ENCODE measurements at regions not wholly inside any gene's neighbourhood (a gene's known extent, or its start where the extent isn't known, plus 50 kb on each side); places are given as distances from the start of the nearest gene placed in this dataset.
A peak's percentile ranks its signal among the peaks of the same experiment; 100 is the strongest.
"Not testable (repeated sequence)": the region's sequence is repeated elsewhere in the genome, so short reads cannot be mapped to it uniquely, and the experiment has no call there.

DNA sequence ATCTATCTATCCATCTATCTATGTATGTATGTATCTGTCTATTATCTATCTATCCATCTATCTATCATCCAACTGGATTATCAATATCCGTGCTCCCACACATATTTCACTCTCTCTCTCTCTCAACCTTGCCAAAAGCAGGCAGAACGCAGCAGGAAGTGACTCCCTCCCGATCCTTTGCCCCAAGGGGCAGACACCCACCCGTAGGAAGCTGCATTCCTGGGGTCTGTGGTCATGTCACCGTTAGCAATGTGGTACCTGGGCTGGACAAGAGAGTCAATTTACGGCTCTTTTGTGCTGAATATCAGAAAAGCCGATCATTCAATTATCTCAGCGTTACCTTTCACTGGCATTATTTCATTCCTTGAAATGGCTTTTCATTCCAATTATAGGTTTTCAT is 119.6 kb upstream of the PPP2R3B start:
- TF ChIP-seq, protein P1, sequence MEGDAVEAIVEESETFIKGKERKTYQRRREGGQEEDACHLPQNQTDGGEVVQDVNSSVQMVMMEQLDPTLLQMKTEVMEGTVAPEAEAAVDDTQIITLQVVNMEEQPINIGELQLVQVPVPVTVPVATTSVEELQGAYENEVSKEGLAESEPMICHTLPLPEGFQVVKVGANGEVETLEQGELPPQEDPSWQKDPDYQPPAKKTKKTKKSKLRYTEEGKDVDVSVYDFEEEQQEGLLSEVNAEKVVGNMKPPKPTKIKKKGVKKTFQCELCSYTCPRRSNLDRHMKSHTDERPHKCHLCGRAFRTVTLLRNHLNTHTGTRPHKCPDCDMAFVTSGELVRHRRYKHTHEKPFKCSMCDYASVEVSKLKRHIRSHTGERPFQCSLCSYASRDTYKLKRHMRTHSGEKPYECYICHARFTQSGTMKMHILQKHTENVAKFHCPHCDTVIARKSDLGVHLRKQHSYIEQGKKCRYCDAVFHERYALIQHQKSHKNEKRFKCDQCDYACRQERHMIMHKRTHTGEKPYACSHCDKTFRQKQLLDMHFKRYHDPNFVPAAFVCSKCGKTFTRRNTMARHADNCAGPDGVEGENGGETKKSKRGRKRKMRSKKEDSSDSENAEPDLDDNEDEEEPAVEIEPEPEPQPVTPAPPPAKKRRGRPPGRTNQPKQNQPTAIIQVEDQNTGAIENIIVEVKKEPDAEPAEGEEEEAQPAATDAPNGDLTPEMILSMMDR (conservative IDR thresholded peaks at IDR 0.05; ENCODE audit: low read length): no peak
- no peak overlapping the region for H3K4me3 ChIP-seq (ENCODE audit: low read length)
- DNase-seq (ENCODE audit: low read depth): no peak

DNA sequence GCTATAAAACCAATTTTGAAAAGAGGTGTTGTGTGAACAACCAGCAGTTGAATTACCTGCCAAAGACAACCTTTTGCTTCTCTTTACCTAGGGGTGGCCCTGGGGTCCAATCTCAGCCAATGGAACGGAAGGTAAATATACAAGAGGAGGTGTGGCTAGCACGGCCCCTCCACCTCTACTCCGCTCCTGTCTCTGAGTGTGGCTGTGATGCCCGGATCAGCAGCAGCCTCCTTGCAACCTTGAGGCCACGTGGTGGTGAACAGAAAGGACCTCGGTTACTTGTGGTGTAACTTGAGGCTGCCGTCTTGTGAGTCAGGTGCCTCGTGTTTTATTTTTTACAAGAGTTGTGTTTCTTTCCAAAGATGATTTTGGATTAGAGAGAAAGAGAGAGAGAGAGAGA is 121.5 kb upstream of the PPP2R3B start:
- H3K4me3 ChIP-seq (ENCODE audit: low read length): no peak overlapping the region
- TF ChIP-seq, protein P1 (conservative IDR thresholded peaks at IDR 0.05; ENCODE audit: low read length): no peak
- DNase-seq (ENCODE audit: low read depth): no peak

DNA sequence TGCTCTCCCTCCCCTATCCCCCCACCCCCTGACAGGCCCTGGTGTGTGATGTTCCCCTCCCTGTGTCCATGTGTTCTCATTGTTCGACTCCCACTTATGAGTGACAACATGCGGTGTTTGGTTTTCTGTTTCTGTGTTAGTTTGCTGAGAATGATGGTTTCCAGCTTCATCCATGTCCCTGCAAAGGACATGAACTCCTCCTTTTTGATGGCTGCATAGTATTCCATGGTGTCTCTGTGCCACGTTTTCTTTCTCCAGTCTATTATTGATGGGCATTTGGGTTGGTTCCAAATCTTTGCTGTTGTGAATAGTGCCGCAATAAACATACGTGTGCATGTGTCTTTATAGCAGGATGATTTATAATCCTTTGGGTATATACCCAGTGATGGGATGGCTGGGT is 121.8 kb upstream of the SHOX start:
- not testable (repeated sequence) for H3K4me3 ChIP-seq (ENCODE audit: low read length); DNase-seq (ENCODE audit: low read depth)

DNA sequence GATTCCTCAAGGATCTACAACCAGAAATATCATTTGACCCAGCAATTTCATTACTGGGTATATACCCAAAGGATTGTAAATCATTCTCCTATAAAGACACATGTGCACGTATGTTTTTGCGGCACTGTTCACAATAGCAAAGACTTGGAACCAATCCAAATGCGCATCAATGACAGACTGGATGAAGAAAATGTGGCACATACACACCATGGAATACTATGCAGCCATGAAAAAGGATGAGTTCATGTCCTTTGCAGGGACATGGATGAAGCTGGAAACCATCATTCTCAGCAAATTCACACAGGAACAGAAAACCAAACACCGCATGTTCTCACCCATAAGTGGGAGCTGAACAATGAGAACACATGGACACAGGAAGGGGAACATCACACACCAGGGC is 119.5 kb upstream of the SHOX start:
- DNase-seq (ENCODE audit: low read depth); H3K4me3 ChIP-seq (ENCODE audit: low read length): not testable (repeated sequence)

DNA sequence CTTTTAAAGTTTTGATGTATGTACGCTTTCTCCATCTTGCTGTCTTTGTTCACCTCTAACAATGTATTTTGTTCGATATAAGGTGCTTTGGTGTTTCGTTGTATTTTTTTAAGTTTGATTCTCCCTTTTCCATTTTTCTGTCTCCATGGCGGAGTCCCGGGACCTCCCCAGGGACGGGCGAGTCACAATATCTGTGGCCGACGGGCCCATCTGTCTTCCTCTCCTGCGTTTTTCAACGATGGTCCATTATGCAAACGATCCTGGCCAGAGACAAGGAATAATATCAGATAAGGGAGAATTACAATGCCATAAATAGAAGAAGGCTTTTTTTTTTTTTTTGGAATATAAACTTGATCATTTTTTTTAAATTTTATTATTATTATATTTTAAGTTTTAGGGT is 112.3 kb upstream of the SHOX start:
- DNase-seq (ENCODE audit: low read depth): no peak
- TF ChIP-seq, protein P1 (conservative IDR thresholded peaks at IDR 0.05; ENCODE audit: low read length): no peak

DNA sequence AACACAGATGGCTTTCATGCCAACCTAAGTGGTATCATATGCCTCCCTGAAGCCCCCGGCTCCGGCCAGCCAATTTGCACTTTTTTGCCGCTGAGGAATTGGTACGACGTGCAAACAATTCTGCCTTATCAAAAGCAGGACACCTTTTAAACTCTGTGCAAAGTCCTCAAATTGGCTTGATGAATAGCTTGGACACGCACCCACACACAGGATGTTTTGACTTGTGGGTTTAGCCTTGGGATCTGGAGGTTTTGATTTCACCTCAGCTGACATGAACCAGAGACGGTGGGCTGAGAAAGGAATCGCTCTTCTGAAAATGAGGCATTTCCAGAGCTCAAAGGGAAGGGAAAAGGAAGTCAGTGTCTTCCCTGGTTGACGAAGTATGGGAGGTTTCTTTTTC is 110.8 kb upstream of the SHOX start:
- DNase-seq (ENCODE audit: low read depth): peak; percentile 36
- TF ChIP-seq, protein P1 (conservative IDR thresholded peaks at IDR 0.05; ENCODE audit: low read length): no peak
- H3K4me3 ChIP-seq (ENCODE audit: low read length): no peak overlapping the region

More for the DNA sequence above, 112.3 kb upstream of the SHOX start:
- no peak overlapping the region for H3K4me3 ChIP-seq (ENCODE audit: low read length)

DNA sequence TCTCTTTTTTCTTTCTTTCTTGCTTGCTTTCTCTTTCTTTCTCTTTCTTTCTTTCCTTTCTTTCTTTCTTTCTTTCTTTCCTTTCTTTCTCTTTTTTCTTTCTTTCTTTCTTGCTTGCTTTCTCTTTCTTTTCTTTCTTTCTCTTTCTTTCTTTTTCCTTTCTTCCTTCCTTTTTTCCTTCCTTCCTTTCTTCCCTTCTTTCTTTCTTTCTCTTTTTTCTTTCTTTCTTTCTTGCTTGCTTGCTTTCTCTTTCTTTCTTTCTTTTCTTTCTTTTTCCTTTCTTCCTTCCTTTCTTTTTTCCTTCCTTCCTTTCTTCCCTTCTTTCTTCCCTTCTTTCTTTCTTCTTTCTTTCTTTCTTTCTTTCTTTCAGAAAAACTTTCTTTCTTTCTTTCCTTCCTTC is 108.1 kb upstream of the SHOX start:
- TF ChIP-seq, protein P1 (conservative IDR thresholded peaks at IDR 0.05; ENCODE audit: low read length): no peak
- no peak for DNase-seq (ENCODE audit: low read depth)
- no peak overlapping the region for H3K4me3 ChIP-seq (ENCODE audit: low read length)

DNA sequence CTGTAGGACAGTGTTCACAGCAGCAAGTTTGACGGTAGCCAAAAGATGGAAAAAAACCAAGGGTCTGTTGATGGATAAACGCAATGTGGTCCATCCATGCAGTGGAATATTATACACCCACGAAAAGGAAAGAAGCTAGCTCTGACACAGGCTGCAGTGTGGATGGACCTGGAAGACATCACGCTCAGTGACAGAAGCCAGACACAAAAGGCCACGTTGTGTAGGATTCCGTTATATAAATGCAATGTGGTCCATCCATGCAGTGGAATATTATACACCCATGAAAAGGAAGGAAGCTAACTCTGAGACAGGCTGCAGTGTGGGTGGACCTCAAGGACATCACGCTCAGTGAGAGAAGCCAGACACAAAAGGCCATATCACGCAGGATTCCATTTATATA is 105.5 kb upstream of the SHOX start:
- no peak for DNase-seq (ENCODE audit: low read depth)
- no peak overlapping the region for H3K4me3 ChIP-seq (ENCODE audit: low read length)
- TF ChIP-seq, protein P1 (conservative IDR thresholded peaks at IDR 0.05; ENCODE audit: low read length): no peak

Data from AG10803 (cell line).